Keratinocyte (primary cell): ENCODE measurements at regions not wholly inside any gene's neighbourhood (a gene's known extent, or its start where the extent isn't known, plus 50 kb on each side); places are given as distances from the start of the nearest gene placed in this dataset.

Source experiments
- DNase-seq: peaks from one replicate; pipeline ENCODE4 v3.0.0-alpha.2; 2011; ENCODE audit warnings: low read depth, missing footprints, low spot score
- FAIRE-seq: peaks from 2 replicates; lab custom pipeline; 2011; peaks lifted over from hg19 to GRCh38; lab: Jason Lieb, UNC
- H2AFZ ChIP-seq: 2 replicates; pipeline ENCODE4 v1.6.0; 2012; ENCODE audit warnings: low read length, control low read depth, inconsistent platforms; ENCODE audit not compliant: control insufficient read depth
- H3K27ac ChIP-seq: 2 replicates; pipeline ENCODE4 v1.5.1; 2011; ENCODE audit warnings: low read length; ENCODE audit not compliant: control insufficient read depth, insufficient read depth
- H3K27me3 ChIP-seq: 3 replicates; pipeline ENCODE4 v1.6.0; 2011; ENCODE audit warnings: low read length; ENCODE audit not compliant: control insufficient read depth, insufficient read depth; ENCODE audit errors: extremely low read depth
- H3K36me3 ChIP-seq, 2 experiments: 2 replicates in 1 of 2; 3 replicates in 1 of 2; pipeline ENCODE4 v1.5.1; 2011; ENCODE audit warnings: low read length in 2 of 2, mild to moderate bottlenecking in 1 of 2; ENCODE audit not compliant: control insufficient read depth in 2 of 2, insufficient read depth in 2 of 2; ENCODE audit errors: extremely low read depth in 1 of 2
- H3K4me1 ChIP-seq: 3 replicates; pipeline ENCODE4 v1.5.1; 2011; ENCODE audit warnings: low read length; ENCODE audit not compliant: control insufficient read depth, insufficient read depth; ENCODE audit errors: extremely low read depth
- H3K4me2 ChIP-seq: 3 replicates; pipeline ENCODE4 v1.6.0; 2011; ENCODE audit warnings: low read depth, low read length; ENCODE audit not compliant: control insufficient read depth, insufficient read depth; ENCODE audit errors: extremely low read depth
- H3K4me3 ChIP-seq, 3 experiments: fragments of 200-600 bp in 1 of 3; sonication (generic) in 1 of 3; 2 replicates in 2 of 3; 3 replicates in 1 of 3; pipeline ENCODE4 v1.5.1; 2011 to 2016; ENCODE audit warnings: low read length in 3 of 3, mild to moderate bottlenecking in 3 of 3, control low read depth in 2 of 3, inconsistent platforms in 1 of 3, low read depth in 1 of 3, mixed read lengths in 1 of 3, mixed run types in 1 of 3, moderate library complexity in 1 of 3; ENCODE audit not compliant: control insufficient read depth in 2 of 3, insufficient read depth in 2 of 3; ENCODE audit errors: extremely low read depth in 1 of 3
- H3K79me2 ChIP-seq: 2 replicates; pipeline ENCODE4 v1.6.0; 2012; ENCODE audit warnings: low read length; ENCODE audit not compliant: control insufficient read depth, insufficient read depth
- H3K9ac ChIP-seq: 3 replicates; pipeline ENCODE4 v1.6.0; 2011; ENCODE audit warnings: low read length; ENCODE audit not compliant: control insufficient read depth, insufficient read depth; ENCODE audit errors: extremely low read depth
- H3K9me1 ChIP-seq: 3 replicates; pipeline ENCODE4 v1.6.0; 2011; ENCODE audit warnings: low read length; ENCODE audit not compliant: control insufficient read depth, insufficient read depth; ENCODE audit errors: extremely low read depth
- H3K9me3 ChIP-seq: 2 replicates; pipeline ENCODE4 v1.5.1; 2012; ENCODE audit warnings: low read depth, low read length; ENCODE audit not compliant: control insufficient read depth
- H4K20me1 ChIP-seq: 3 replicates; pipeline ENCODE4 v1.6.0; 2011; ENCODE audit warnings: low read length; ENCODE audit not compliant: control insufficient read depth, insufficient read depth; ENCODE audit errors: extremely low read depth
- EZH2 ChIP-seq: IDR thresholded peaks from one replicate; pipeline ENCODE4 v1.6.1; 2012; ENCODE audit warnings: inconsistent platforms, mild to moderate bottlenecking, low read length, moderate library complexity
- dilution Hi-C: fragments of 300-500 bp; cut with MboI; formaldehyde crosslinking; loops from one replicate; pipeline ENCODE4 v1.7.0; 2020; ENCODE audit warnings: low sequenced_read_pairs; ENCODE audit not compliant: extremely low pct_ligation_motif_present
- TF ChIP-seq, protein P1 (sequence below), 3 experiments: IDR thresholded peaks in 1 of 3; conservative IDR thresholded peaks in 1 of 3; optimal IDR thresholded peaks in 1 of 3; 2 replicates in 2 of 3; 3 replicates in 1 of 3; pipeline versions ENCODE3 to v1.5.1; 2011; ENCODE audit warnings: low read length in 3 of 3, mild to moderate bottlenecking in 3 of 3, moderate library complexity in 2 of 3, control low read depth in 1 of 3, inconsistent platforms in 1 of 3; ENCODE audit not compliant: insufficient read depth in 2 of 3; ENCODE audit errors: extremely low read depth in 1 of 3

- H3K4me3 ChIP-seq: no peak overlapping the region
- H3K79me2 ChIP-seq: no peaks in the 10 kb centered on the region
- H3K9ac ChIP-seq: no peak overlapping the region
- no peak overlapping the region for H3K4me2 ChIP-seq
- no peak for DNase-seq
- H3K9me1 ChIP-seq: no peaks in the 10 kb centered on the region
- H3K36me3 ChIP-seq: no peaks in the 10 kb centered on the region
- TF ChIP-seq, protein P1, sequence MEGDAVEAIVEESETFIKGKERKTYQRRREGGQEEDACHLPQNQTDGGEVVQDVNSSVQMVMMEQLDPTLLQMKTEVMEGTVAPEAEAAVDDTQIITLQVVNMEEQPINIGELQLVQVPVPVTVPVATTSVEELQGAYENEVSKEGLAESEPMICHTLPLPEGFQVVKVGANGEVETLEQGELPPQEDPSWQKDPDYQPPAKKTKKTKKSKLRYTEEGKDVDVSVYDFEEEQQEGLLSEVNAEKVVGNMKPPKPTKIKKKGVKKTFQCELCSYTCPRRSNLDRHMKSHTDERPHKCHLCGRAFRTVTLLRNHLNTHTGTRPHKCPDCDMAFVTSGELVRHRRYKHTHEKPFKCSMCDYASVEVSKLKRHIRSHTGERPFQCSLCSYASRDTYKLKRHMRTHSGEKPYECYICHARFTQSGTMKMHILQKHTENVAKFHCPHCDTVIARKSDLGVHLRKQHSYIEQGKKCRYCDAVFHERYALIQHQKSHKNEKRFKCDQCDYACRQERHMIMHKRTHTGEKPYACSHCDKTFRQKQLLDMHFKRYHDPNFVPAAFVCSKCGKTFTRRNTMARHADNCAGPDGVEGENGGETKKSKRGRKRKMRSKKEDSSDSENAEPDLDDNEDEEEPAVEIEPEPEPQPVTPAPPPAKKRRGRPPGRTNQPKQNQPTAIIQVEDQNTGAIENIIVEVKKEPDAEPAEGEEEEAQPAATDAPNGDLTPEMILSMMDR (optimal IDR thresholded peaks at IDR 0.05 in 1 of 3, IDR thresholded peaks at IDR 0.05 in 1 of 3, conservative IDR thresholded peaks at IDR 0.05 in 1 of 3; ENCODE audit: extremely low read depth in 1 of 3, insufficient read depth in 2 of 3, low read length in 3 of 3): no peak
- TF ChIP-seq EZH2: no peak
- H3K4me1 ChIP-seq: no peaks in the 10 kb centered on the region
- no peak overlapping the region for H3K27ac ChIP-seq
- no peaks in the 10 kb centered on the region for H4K20me1 ChIP-seq
- H3K9me3 ChIP-seq: no peaks in the 10 kb centered on the region
- dilution Hi-C loops: no loop called here
- H2AFZ ChIP-seq: no peak overlapping the region
- no peak for FAIRE-seq
- H3K27me3 ChIP-seq: no peaks in the 10 kb centered on the region
These were observed 392.4 kb downstream of the ZNF516 start for GRCh38 chr18:76102626-76103025.

GRCh38 chr18:76102156-76102555, 392.9 kb downstream of the ZNF516 start:
- DNase-seq: no peak
- Histone ChIP-seq H3K9me3 (no peaks in the 10 kb centered on the region), H3K9ac (no peak overlapping the region), H3K4me3 (no peak overlapping the region), H3K79me2 (no peaks in the 10 kb centered on the region), H3K4me2 (no peak overlapping the region), H3K27me3 (no peaks in the 10 kb centered on the region), H4K20me1 (no peaks in the 10 kb centered on the region), H3K4me1 (no peaks in the 10 kb centered on the region), H3K9me1 (no peaks in the 10 kb centered on the region), H3K27ac (no peak overlapping the region), H3K36me3 (no peaks in the 10 kb centered on the region), H2AFZ (no peak overlapping the region)
- no peak for FAIRE-seq
- dilution Hi-C loops: no loop called here
- no peak for TF ChIP-seq EZH2
- TF ChIP-seq, protein P1 (optimal IDR thresholded peaks at IDR 0.05 in 1 of 3, IDR thresholded peaks at IDR 0.05 in 1 of 3, conservative IDR thresholded peaks at IDR 0.05 in 1 of 3; ENCODE audit: extremely low read depth in 1 of 3, insufficient read depth in 2 of 3, low read length in 3 of 3): no peak
